NCI-H2029 (cell line): ENCODE measurements at regions not wholly inside any gene's neighbourhood (a gene's known extent, or its start where the extent isn't known, plus 50 kb on each side); places are given as distances from the start of the nearest gene placed in this dataset.
"Not testable (repeated sequence)": the region's sequence is repeated elsewhere in the genome, so short reads cannot be mapped to it uniquely, and the experiment has no call there.

Experiments used
- DNase-seq: peaks from one replicate; lab custom pipeline; 2025; lab: John Stamatoyannopoulos, UW

GRCh38 chr1:116851189-116851588 is 58.5 kb upstream of the PTGFRN start:
- not testable (repeated sequence) for DNase-seq

GRCh38 chr1:116851846-116852245 is 57.9 kb upstream of the PTGFRN start:
- DNase-seq, result no peak

- DNase-seq, result no peak
These were observed 57.3 kb upstream of the PTGFRN start for GRCh38 chr1:116852367-116852766.

- DNase-seq, result no peak
These were observed 56.8 kb upstream of the PTGFRN start for GRCh38 chr1:116852910-116853309.

- peak; percentile 41 for DNase-seq
These were observed 55.9 kb upstream of the PTGFRN start for GRCh38 chr1:116853680-116854402.

GRCh38 chr1:116854403-116854690 is 55.4 kb upstream of the PTGFRN start:
- DNase-seq, result no peak

GRCh38 chr1:116854716-116855115 is 55.0 kb upstream of the PTGFRN start:
- no peak for DNase-seq

GRCh38 chr1:116855191-116855619 is 54.5 kb upstream of the PTGFRN start:
- DNase-seq, result peak; percentile 14

- peak; percentile 61 for DNase-seq
These were observed 53.9 kb upstream of the PTGFRN start for GRCh38 chr1:116855773-116856201.

GRCh38 chr1:116856312-116856711 is 53.4 kb upstream of the PTGFRN start:
- no peak for DNase-seq

GRCh38 chr1:116857092-116857491 is 52.6 kb upstream of the PTGFRN start:
- DNase-seq, result no peak
